Pancreas (tissue), 10 donors: ENCODE measurements at regions not wholly inside any gene's neighbourhood (a gene's known extent, or its start where the extent isn't known, plus 50 kb on each side); places are given as distances from the start of the nearest gene placed in this dataset.

Experiments
- ATAC-seq, 4 donors: fragments of 200-7000 bp; cut with Tn5 transposase; one replicate each; pipeline versions ENCODE4 v1.8.0 to v1.9.1; 2020; ENCODE audit warnings: mild to moderate bottlenecking in 4 of 4, moderate library complexity in 4 of 4
- DNase-seq, 6 donors: peaks; one replicate each; pipeline ENCODE4 v3.0.0-alpha.2; 2020
- FAIRE-seq: peaks from 2 replicates; lab custom pipeline; 2012; peaks lifted over from hg19 to GRCh38; lab: Jason Lieb, UNC
- H3K27ac ChIP-seq, 4 donors: fragments of 200-600 bp; sonication (generic); 1 replicate in 3 of 4; 2 replicates in 1 of 4; pipeline versions ENCODE4 v1.5.0 to v1.8.0; 2020
- H3K27me3 ChIP-seq, 4 donors: fragments of 200-600 bp; one replicate each; pipeline ENCODE4 v1.8.0; 2021
- H3K36me3 ChIP-seq, 3 donors: fragments of 200-600 bp; sonication (generic) in 1 of 3; one replicate each; pipeline versions ENCODE4 v1.5.0 to v1.8.0; 2020 to 2021
- H3K4me1 ChIP-seq, 3 donors: fragments of 200-600 bp; one replicate each; pipeline ENCODE4 v1.8.0; 2021
- H3K4me3 ChIP-seq, 4 donors: fragments of 200-600 bp; sonication (generic) in 2 of 4; one replicate each; pipeline versions ENCODE4 v1.5.0 to v1.8.0; 2020 to 2021
- H3K9me3 ChIP-seq, 4 donors: fragments of 200-600 bp; one replicate each; pipeline ENCODE4 v1.8.0; 2021
- CTCF ChIP-seq, 4 donors: fragments of 200-600 bp; sonication (generic) in 3 of 4; IDR thresholded peaks; one replicate each; pipeline versions ENCODE4 v1.5.0 to v1.8.0; 2021; ENCODE audit warnings: antibody characterized with exemption in 4 of 4
- WGBS, 2 donors: extraction: QIAGEN DNeasy Blood & Tissue Kit; methylation state at CpG; one replicate each; pipeline ENCODE4 v1.1.7; 2013; 5-methylcytosine and 5-hydroxymethylcytosine counted together
- intact Hi-C, 3 donors: fragments of 100-400 bp; cut with DNase I; formaldehyde crosslinking; loops; one replicate each; pipeline versions ENCODE4 v1.11.1 to v1.14.2; 2022
- donor health status: healthy with polysubstance abuse.
- donor health status: DM: no; HTN: no; CAD: no; lungs with moderate emphysema.
- donor health status: DM: no; HTN: no; CAD: no.
- donor health status: control.
- donor health status: control.
- donor health status: Bipolar disorder and iron deficiency.
- donor health status: DM: yes; HTN: yes; CAD: no.
- donor health status: DM: no; HTN: no; CAD: no.
- donor health status: DM: no; HTN: no; CAD: no.
- donor health status: DM: yes; HTN: yes; CAD: no.

DNA sequence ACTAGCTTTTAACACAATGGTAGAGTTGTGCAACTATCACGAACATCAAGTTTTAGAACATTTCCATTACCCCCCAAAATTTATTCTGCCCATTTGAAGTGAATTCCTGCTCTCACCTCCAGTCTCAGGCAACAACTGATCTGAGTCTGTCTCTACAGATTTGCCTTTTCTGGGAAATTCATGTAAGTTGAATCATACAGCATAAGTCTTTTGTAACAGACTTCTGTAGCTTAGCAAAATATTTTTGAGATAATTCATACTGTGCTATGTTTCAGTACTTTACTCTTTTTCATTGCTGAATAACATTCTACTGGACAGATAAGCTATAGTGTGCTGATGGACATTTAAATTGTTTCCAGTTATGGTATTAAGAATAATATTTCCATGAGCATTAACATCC, 447.3 kb upstream of the GJE1 start:
- Histone ChIP-seq H3K4me1 (no peaks in the 10 kb centered on the region), H3K36me3 (no peaks in the 10 kb centered on the region), H3K27me3 (peaks cover 0 to 4% (median 0%) of the 10 kb centered on the region in 4 donors), H3K4me3 (no peak overlapping the region), H3K27ac (no peak overlapping the region), H3K9me3 (no peaks in the 10 kb centered on the region)
- DNase-seq (no peak), ATAC-seq (no peak), FAIRE-seq (no peak)
- WGBS, 2 donors = 0 to 41% methylated on average over 1 of the region's 1 CpG
- intact Hi-C loops = no loop called here
- no peak for TF ChIP-seq CTCF (IDR thresholded peaks at IDR 0.05)

- no peaks in the 10 kb centered on the region for H3K4me1 ChIP-seq
- no peak overlapping the region for H3K27ac ChIP-seq
- H3K9me3 ChIP-seq = no peaks in the 10 kb centered on the region
- no peak for TF ChIP-seq CTCF (IDR thresholded peaks at IDR 0.05)
- no peak for FAIRE-seq
- no peak overlapping the region for H3K4me3 ChIP-seq
- ATAC-seq = no peak
- no peaks in the 10 kb centered on the region for H3K36me3 ChIP-seq
- peaks cover 0 to 4% (median 0%) of the 10 kb centered on the region in 4 donors for H3K27me3 ChIP-seq
- intact Hi-C loops = no loop called here
- no peak for DNase-seq
These were observed 450.3 kb upstream of the GJE1 start for GRCh38 chr6:141682391-141682790.

- no peak overlapping the region for H3K27ac ChIP-seq
- FAIRE-seq (no peak), DNase-seq (no peak), ATAC-seq (peak in 1 of 4 donors; percentile 33)
- H3K36me3 ChIP-seq = no peaks in the 10 kb centered on the region
- no peaks in the 10 kb centered on the region for H3K27me3 ChIP-seq
- TF ChIP-seq CTCF (IDR thresholded peaks at IDR 0.05) = peak in 2 of 4 donors; percentile 28 to 30
- no peaks in the 10 kb centered on the region for H3K9me3 ChIP-seq
- H3K4me3 ChIP-seq = no peak overlapping the region
- 36 to 38% methylated on average over 4 of the region's 4 CpGs for WGBS, 2 donors
- no peaks in the 10 kb centered on the region for H3K4me1 ChIP-seq
- intact Hi-C loops = no loop called here
These were observed 455.0 kb upstream of the GJE1 start for GRCh38 chr6:141677598-141678211.

GRCh38 chr6:141675957-141676356, 456.8 kb upstream of the GJE1 start:
- whole genome bisulfite sequencing, 2 donors = 24 to 25% methylated on average over 1 of the region's 1 CpG
- no peak for ATAC-seq
- FAIRE-seq = no peak
- H3K27ac ChIP-seq = no peak overlapping the region
- no peaks in the 10 kb centered on the region for H3K9me3 ChIP-seq
- H3K4me3 ChIP-seq = no peak overlapping the region
- H3K4me1 ChIP-seq = no peaks in the 10 kb centered on the region
- no peaks in the 10 kb centered on the region for H3K27me3 ChIP-seq
- no peak for TF ChIP-seq CTCF (IDR thresholded peaks at IDR 0.05)
- intact Hi-C loops = no loop called here
- DNase-seq = no peak
- H3K36me3 ChIP-seq = no peaks in the 10 kb centered on the region

DNA sequence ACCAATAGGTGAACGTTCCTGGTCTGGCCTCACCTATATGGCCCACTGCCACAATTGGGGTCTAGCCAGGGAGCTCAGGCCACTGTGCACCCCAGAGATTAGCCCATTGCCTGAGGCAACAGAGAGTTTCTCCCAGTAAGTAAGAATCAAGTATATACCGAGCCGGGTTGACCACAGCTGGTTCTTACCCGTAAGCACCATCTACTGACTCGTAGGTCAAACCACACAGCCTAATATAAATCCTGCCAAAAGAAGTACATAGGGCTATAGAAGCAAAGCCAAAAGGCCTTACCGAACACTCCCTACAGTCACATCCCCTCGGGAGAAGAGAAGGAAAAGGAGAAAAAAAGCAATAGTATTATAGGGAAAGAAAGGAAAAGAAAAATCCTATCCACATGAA, 463.6 kb upstream of the GJE1 start:
- no peak for TF ChIP-seq CTCF (IDR thresholded peaks at IDR 0.05)
- Histone ChIP-seq H3K36me3 (no peaks in the 10 kb centered on the region), H3K27me3 (no peaks in the 10 kb centered on the region), H3K4me1 (no peaks in the 10 kb centered on the region), H3K4me3 (no peak overlapping the region), H3K9me3 (no peaks in the 10 kb centered on the region), H3K27ac (no peak overlapping the region)
- intact Hi-C loops = no loop called here
- ATAC-seq (no peak), FAIRE-seq (no peak), DNase-seq (no peak)
- 72 to 80% methylated on average over 7 of the region's 7 CpGs for WGBS, 2 donors
